Brain pericyte (primary cell): ENCODE measurements at regions not wholly inside any gene's neighbourhood (a gene's known extent, or its start where the extent isn't known, plus 50 kb on each side); places are given as distances from the start of the nearest gene placed in this dataset.

Source experiments
- DNase-seq: peaks from one replicate; pipeline ENCODE4 v3.0.0-alpha.2; 2012; ENCODE audit warnings: low read depth, low spot score

- no peak for DNase-seq
These were observed 136.9 kb downstream of the RWDD3 start for GRCh38 chr1:95370691-95371562.

- DNase-seq = no peak
These were observed 137.8 kb downstream of the RWDD3 start for GRCh38 chr1:95371666-95372282.

GRCh38 chr1:95375174-95375573, 141.2 kb downstream of the RWDD3 start:
- no peak for DNase-seq

GRCh38 chr1:95380909-95381308, 146.9 kb downstream of the RWDD3 start:
- DNase-seq = no peak

- DNase-seq = no peak
These were observed 148.2 kb downstream of the RWDD3 start for GRCh38 chr1:95382000-95382786.

GRCh38 chr1:95383111-95383510, 149.1 kb downstream of the RWDD3 start:
- DNase-seq = no peak

- no peak for DNase-seq
These were observed 150.6 kb downstream of the RWDD3 start for GRCh38 chr1:95384567-95384966.

GRCh38 chr1:95386371-95386770, 152.4 kb downstream of the RWDD3 start:
- DNase-seq = no peak

- no peak for DNase-seq
These were observed 152.9 kb downstream of the RWDD3 start for GRCh38 chr1:95386915-95387314.

GRCh38 chr1:95388031-95388430, 154.0 kb downstream of the RWDD3 start:
- no peak for DNase-seq

GRCh38 chr1:95393434-95393833, 159.4 kb downstream of the RWDD3 start:
- no peak for DNase-seq

GRCh38 chr1:95396557-95396956, 162.5 kb downstream of the RWDD3 start:
- no peak for DNase-seq

- no peak for DNase-seq
These were observed 168.8 kb downstream of the RWDD3 start for GRCh38 chr1:95402780-95403179.

- no peak for DNase-seq
These were observed 172.3 kb downstream of the RWDD3 start for GRCh38 chr1:95406279-95406678.

- no peak for DNase-seq
These were observed 173.3 kb downstream of the RWDD3 start for GRCh38 chr1:95407131-95407885.

- no peak for DNase-seq
These were observed 173.9 kb downstream of the RWDD3 start for GRCh38 chr1:95407886-95408291.

GRCh38 chr1:95408507-95409136, 174.6 kb downstream of the RWDD3 start:
- no peak for DNase-seq

- DNase-seq = no peak
These were observed 175.3 kb downstream of the RWDD3 start for GRCh38 chr1:95409276-95409675.

GRCh38 chr1:95409901-95410300, 175.9 kb downstream of the RWDD3 start:
- DNase-seq = no peak

GRCh38 chr1:95415146-95415545, 181.1 kb downstream of the RWDD3 start:
- no peak for DNase-seq

- DNase-seq = no peak
These were observed 192.8 kb downstream of the RWDD3 start for GRCh38 chr1:95426772-95427171.
